ENCODE measurements at regions not wholly inside any gene's neighbourhood (a gene's known extent, or its start where the extent isn't known, plus 50 kb on each side); places are given as distances from the start of the nearest gene placed in this dataset.

DNA sequence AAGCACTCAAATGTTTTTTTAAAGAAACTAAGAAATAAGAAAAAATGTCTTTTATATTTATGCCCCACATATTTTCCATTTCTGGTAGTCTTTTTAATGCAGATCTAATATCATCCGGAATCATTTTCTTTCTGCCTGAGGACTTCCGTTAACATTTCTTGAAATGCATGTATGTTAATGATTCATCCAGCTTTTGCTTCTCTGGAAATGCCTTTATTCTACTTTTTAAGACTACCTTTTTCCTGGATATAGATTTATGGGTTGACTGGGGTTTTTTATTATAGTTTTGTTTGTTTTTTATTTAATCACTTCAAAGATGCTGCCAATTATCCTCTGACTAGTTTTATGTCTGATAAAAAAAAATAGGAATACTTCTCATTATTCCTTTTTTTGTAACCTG is 57.1 kb upstream of the LDLRAD3 start (continued):
- no peak for TF ChIP-seq ZNF274 (IDR thresholded peaks at IDR 0.05; ENCODE audit: low read depth, low read length)
- TF ChIP-seq CBX3 (IDR thresholded peaks at IDR 0.05; ENCODE audit: low read depth) = no peak
- no peak for TF ChIP-seq YY1 (IDR thresholded peaks at IDR 0.05; ENCODE audit: extremely low read depth, insufficient replicate concordance, low read depth, low read length)
- TF ChIP-seq TCF7L2 (IDR thresholded peaks at IDR 0.05; ENCODE audit: borderline replicate concordance, extremely low read depth, insufficient read depth, insufficient read length) = no peak
- TF ChIP-seq MAX (IDR thresholded peaks at IDR 0.05) = no peak
- no peak for TF ChIP-seq EZH2phosphoT487 (IDR thresholded peaks at IDR 0.05; ENCODE audit: borderline replicate concordance)
- TF ChIP-seq FOSL1 (IDR thresholded peaks at IDR 0.05; ENCODE audit: low read depth) = no peak
- no peak for TF ChIP-seq SIN3A (IDR thresholded peaks at IDR 0.05; ENCODE audit: low read depth)
- TF ChIP-seq EZH2 (IDR thresholded peaks at IDR 0.05) = no peak

DNA sequence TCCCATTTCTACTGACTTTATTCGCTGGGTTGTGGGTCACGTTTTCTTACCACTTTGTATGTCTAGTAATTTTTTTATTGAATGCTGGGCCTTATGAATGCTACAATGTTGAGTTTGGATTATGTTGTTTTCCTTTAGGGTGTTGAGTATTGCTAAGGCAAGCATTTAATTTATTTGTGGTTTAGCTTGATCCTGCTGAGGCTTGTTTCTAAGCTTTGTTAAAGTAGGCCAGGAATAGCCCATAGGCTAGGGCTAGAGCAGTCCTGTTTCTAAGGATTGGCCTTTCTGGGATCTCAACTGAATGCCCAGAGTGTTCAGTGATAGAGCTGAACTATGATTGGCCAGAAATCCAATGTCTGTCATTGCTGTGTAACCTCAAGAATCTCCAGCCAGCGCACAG is 56.1 kb upstream of the LDLRAD3 start:
- H3K79me2 ChIP-seq (ENCODE audit: insufficient read depth, low read length) = no peaks in the 10 kb centered on the region
- H3K4me2 ChIP-seq (ENCODE audit: low read length) = no peak overlapping the region
- no peak overlapping the region for H2AFZ ChIP-seq (ENCODE audit: low read depth, low read length, poor library complexity, severe bottlenecking)
- H3K4me3 ChIP-seq (replicated peaks in 1 of 2; ENCODE audit: low read depth in 1 of 2, low read length in 2 of 2) = no peak overlapping the region
- H3K9ac ChIP-seq (ENCODE audit: low read length) = no peak overlapping the region
- H4K20me1 ChIP-seq (ENCODE audit: insufficient read depth) = no peaks in the 10 kb centered on the region
- no peaks in the 10 kb centered on the region for H3K9me3 ChIP-seq (ENCODE audit: control insufficient read depth in 1 of 2, insufficient read depth in 1 of 2, low read depth in 1 of 2, low read length in 2 of 2)
- no peaks in the 10 kb centered on the region for H3K27me3 ChIP-seq (ENCODE audit: insufficient read depth, low read length)
- CTCF ChIA-PET = no interaction called here
- DNase-seq (ENCODE audit: low read depth, low spot score) (no peak), ATAC-seq (no peak)
- no peaks in the 10 kb centered on the region for H3K4me1 ChIP-seq (ENCODE audit: control insufficient read depth in 1 of 2, insufficient read depth in 2 of 2, low read length in 2 of 2)
- RAD21 ChIA-PET (ENCODE audit: low non-redundant PET in 1 of 2, low total read pairs in 2 of 2, uncharacterized antibody in 2 of 2, unreplicated experiment in 2 of 2) = no interaction called here
- POLR2A ChIA-PET = no interaction called here
- TF ChIP-seq ZFX (IDR thresholded peaks at IDR 0.05) = no peak
- no peak for TF ChIP-seq POLR2AphosphoS5 (IDR thresholded peaks at IDR 0.05; ENCODE audit: low read depth, low read length)
- TF ChIP-seq SIN3A (IDR thresholded peaks at IDR 0.05; ENCODE audit: low read depth) = no peak
- TF ChIP-seq SRF (IDR thresholded peaks at IDR 0.05; ENCODE audit: low read depth) = no peak
- TF ChIP-seq TCF7L2 (IDR thresholded peaks at IDR 0.05; ENCODE audit: borderline replicate concordance, extremely low read depth, insufficient read depth, insufficient read length) = no peak
- no peak for TF ChIP-seq RAD21 (IDR thresholded peaks at IDR 0.05; ENCODE audit: low read depth)
- no peak for TF ChIP-seq CBX3 (IDR thresholded peaks at IDR 0.05; ENCODE audit: low read depth)
- no peak for TF ChIP-seq ELF1 (IDR thresholded peaks at IDR 0.05; ENCODE audit: borderline replicate concordance, low read depth)
- no peak for TF ChIP-seq FOSL1 (IDR thresholded peaks at IDR 0.05; ENCODE audit: low read depth)
- no peak for TF ChIP-seq CEBPB (IDR thresholded peaks at IDR 0.05; ENCODE audit: low read depth)
- no peak for TF ChIP-seq ZNF274 (IDR thresholded peaks at IDR 0.05; ENCODE audit: low read depth, low read length)
- TF ChIP-seq REST (IDR thresholded peaks at IDR 0.05; ENCODE audit: low read depth) = no peak
- TF ChIP-seq, protein P1, sequence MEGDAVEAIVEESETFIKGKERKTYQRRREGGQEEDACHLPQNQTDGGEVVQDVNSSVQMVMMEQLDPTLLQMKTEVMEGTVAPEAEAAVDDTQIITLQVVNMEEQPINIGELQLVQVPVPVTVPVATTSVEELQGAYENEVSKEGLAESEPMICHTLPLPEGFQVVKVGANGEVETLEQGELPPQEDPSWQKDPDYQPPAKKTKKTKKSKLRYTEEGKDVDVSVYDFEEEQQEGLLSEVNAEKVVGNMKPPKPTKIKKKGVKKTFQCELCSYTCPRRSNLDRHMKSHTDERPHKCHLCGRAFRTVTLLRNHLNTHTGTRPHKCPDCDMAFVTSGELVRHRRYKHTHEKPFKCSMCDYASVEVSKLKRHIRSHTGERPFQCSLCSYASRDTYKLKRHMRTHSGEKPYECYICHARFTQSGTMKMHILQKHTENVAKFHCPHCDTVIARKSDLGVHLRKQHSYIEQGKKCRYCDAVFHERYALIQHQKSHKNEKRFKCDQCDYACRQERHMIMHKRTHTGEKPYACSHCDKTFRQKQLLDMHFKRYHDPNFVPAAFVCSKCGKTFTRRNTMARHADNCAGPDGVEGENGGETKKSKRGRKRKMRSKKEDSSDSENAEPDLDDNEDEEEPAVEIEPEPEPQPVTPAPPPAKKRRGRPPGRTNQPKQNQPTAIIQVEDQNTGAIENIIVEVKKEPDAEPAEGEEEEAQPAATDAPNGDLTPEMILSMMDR (IDR thresholded peaks at IDR 0.05 in 2 of 3, conservative IDR thresholded peaks at IDR 0.05 in 1 of 3; ENCODE audit: borderline replicate concordance in 1 of 3, insufficient read depth in 1 of 3, low read depth in 2 of 3, low read length in 2 of 3) = no peak
- TF ChIP-seq EZH2 (IDR thresholded peaks at IDR 0.05) = no peak
- TF ChIP-seq POLR2A (IDR thresholded peaks at IDR 0.05; ENCODE audit: borderline replicate concordance, extremely low read depth, insufficient read depth, insufficient read length) = no peak
- H3K9me2 ChIP-seq (ENCODE audit: insufficient read depth) = no peaks in the 10 kb centered on the region
- BruUV-seq (replicated peaks) = no TSS peak
- H3K36me3 ChIP-seq (ENCODE audit: control insufficient read depth in 1 of 2, insufficient read depth in 2 of 2, low read length in 2 of 2) = no peaks in the 10 kb centered on the region
- H3K27ac ChIP-seq (ENCODE audit: low read depth, low read length) = no peak overlapping the region
- intact Hi-C loops (cut with micrococcal nuclease) = no loop called here
